OCI-LY1 (cell line): ENCODE measurements at regions not wholly inside any gene's neighbourhood (a gene's known extent, or its start where the extent isn't known, plus 50 kb on each side); places are given as distances from the start of the nearest gene placed in this dataset.

ENCODE experiments used
- H2AFZ ChIP-seq: fragments of 200-600 bp; sonication (generic), shearing (Covaris generic); 2 replicates; pipeline ENCODE4 v1.6.0; 2014; ENCODE audit warnings: antibody characterized with exemption, mild to moderate bottlenecking, low read length
- H3F3A ChIP-seq: fragments of 200-600 bp; sonication (generic), shearing (Covaris generic); 2 replicates; pipeline ENCODE4 v1.6.0; 2014; ENCODE audit warnings: mild to moderate bottlenecking, antibody characterized with exemption, low read length, moderate library complexity; ENCODE audit not compliant: insufficient read depth
- H3K27ac ChIP-seq: fragments of 200-600 bp; sonication (generic); 2 replicates; pipeline ENCODE4 v1.5.1; 2014; ENCODE audit warnings: low read length, mixed run types, mild to moderate bottlenecking, low read depth; ENCODE audit not compliant: poor library complexity, severe bottlenecking
- H3K27me3 ChIP-seq: fragments of 200-600 bp; sonication (generic); 2 replicates; pipeline ENCODE4 v1.6.0; 2014; ENCODE audit warnings: antibody characterized with exemption, mild to moderate bottlenecking, low read length, moderate library complexity; ENCODE audit not compliant: insufficient read depth
- H3K36me3 ChIP-seq: fragments of 200-600 bp; sonication (generic); 2 replicates; pipeline ENCODE4 v1.6.1; 2014; ENCODE audit warnings: mild to moderate bottlenecking, antibody characterized with exemption, low read length, moderate library complexity, mixed read lengths; ENCODE audit not compliant: insufficient read depth
- H3K4me1 ChIP-seq: fragments of 200-600 bp; sonication (generic); 2 replicates; pipeline ENCODE4 v1.5.1; 2014; ENCODE audit warnings: mild to moderate bottlenecking, low read length, moderate library complexity; ENCODE audit not compliant: insufficient read depth, severe bottlenecking
- H3K4me2 ChIP-seq: fragments of 200-600 bp; sonication (generic), shearing (Covaris generic); 2 replicates; pipeline ENCODE4 v1.6.1; 2014; ENCODE audit warnings: low read length
- H3K4me3 ChIP-seq: fragments of 200-600 bp; sonication (generic); 2 replicates; pipeline ENCODE4 v1.5.1; 2014; ENCODE audit warnings: low read length, low read depth, mild to moderate bottlenecking, mixed read lengths; ENCODE audit not compliant: poor library complexity, severe bottlenecking
- H3K79me2 ChIP-seq: fragments of 200-600 bp; shearing (Covaris generic); 2 replicates; pipeline ENCODE4 v1.6.1; 2016; ENCODE audit warnings: mixed run types, low read length, mixed read lengths; ENCODE audit not compliant: insufficient read depth
- H3K9ac ChIP-seq: fragments of 200-600 bp; sonication (generic), shearing (Covaris generic); 2 replicates; pipeline ENCODE4 v1.6.1; 2014; ENCODE audit warnings: mild to moderate bottlenecking, low read length, mixed read lengths
- H3K9me2 ChIP-seq: fragments of 200-600 bp; sonication (generic), shearing (Covaris generic); 2 replicates; pipeline ENCODE4 v1.6.1; 2014; ENCODE audit warnings: low read depth, mild to moderate bottlenecking, low read length, mixed read lengths
- H3K9me3 ChIP-seq: fragments of 200-600 bp; shearing (Covaris generic); 2 replicates; pipeline ENCODE4 v1.6.1; 2014; ENCODE audit warnings: low read length, mixed read lengths
- H4K20me1 ChIP-seq: fragments of 200-600 bp; sonication (generic), shearing (Covaris generic); 2 replicates; pipeline ENCODE4 v1.6.0; 2016; ENCODE audit warnings: mild to moderate bottlenecking, low read length; ENCODE audit not compliant: insufficient read depth
- EZH2 ChIP-seq: fragments of 200-600 bp; sonication (generic), shearing (Covaris generic); IDR thresholded peaks from 2 replicates; pipeline ENCODE4 v1.8.0; 2017; ENCODE audit warnings: borderline replicate concordance, mixed run types, mild to moderate bottlenecking, antibody characterized with exemption, low read length, moderate library complexity, mixed read lengths
- TF ChIP-seq, protein P1 (sequence below): fragments of 200-600 bp; sonication (generic), shearing (Covaris generic); IDR thresholded peaks from 2 replicates; pipeline ENCODE4 v1.5.1; 2017; ENCODE audit warnings: mild to moderate bottlenecking, antibody characterized with exemption, low read length, moderate library complexity, mixed read lengths

DNA sequence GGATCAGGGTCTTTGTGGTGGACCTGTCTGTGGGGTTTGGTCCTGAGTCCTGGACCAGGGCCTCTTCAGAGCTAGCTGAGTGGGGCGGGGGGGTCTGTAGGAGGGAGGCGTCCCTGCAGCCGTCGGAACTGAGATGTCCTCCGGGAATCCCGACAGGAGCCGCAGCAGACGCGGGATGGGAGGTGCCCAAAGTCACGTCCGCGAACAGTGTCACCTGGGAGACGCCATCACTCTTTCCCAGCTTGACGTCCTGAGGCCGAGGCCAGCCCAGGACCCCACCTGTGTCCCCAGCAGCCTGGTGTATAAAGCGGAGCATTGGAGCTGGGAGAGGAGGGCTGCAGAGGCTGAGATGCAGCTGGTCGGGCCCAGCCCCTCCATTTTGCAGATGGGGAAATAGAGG lies 1234.7 kb downstream of the BRD1 start:
- H3F3A ChIP-seq: no peaks in the 10 kb centered on the region
- TF ChIP-seq EZH2: no peak
- TF ChIP-seq, protein P1, sequence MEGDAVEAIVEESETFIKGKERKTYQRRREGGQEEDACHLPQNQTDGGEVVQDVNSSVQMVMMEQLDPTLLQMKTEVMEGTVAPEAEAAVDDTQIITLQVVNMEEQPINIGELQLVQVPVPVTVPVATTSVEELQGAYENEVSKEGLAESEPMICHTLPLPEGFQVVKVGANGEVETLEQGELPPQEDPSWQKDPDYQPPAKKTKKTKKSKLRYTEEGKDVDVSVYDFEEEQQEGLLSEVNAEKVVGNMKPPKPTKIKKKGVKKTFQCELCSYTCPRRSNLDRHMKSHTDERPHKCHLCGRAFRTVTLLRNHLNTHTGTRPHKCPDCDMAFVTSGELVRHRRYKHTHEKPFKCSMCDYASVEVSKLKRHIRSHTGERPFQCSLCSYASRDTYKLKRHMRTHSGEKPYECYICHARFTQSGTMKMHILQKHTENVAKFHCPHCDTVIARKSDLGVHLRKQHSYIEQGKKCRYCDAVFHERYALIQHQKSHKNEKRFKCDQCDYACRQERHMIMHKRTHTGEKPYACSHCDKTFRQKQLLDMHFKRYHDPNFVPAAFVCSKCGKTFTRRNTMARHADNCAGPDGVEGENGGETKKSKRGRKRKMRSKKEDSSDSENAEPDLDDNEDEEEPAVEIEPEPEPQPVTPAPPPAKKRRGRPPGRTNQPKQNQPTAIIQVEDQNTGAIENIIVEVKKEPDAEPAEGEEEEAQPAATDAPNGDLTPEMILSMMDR: no peak
- H3K27ac ChIP-seq: no peak overlapping the region
- H3K79me2 ChIP-seq: no peaks in the 10 kb centered on the region
- no peak overlapping the region for H2AFZ ChIP-seq
- H3K27me3 ChIP-seq: no peaks in the 10 kb centered on the region
- H3K4me3 ChIP-seq: no peak overlapping the region
- no peaks in the 10 kb centered on the region for H3K36me3 ChIP-seq
- H3K4me2 ChIP-seq: no peak overlapping the region
- H3K9me2 ChIP-seq: no peaks in the 10 kb centered on the region
- H3K4me1 ChIP-seq: no peaks in the 10 kb centered on the region
- no peaks in the 10 kb centered on the region for H4K20me1 ChIP-seq
- no peak overlapping the region for H3K9ac ChIP-seq
- H3K9me3 ChIP-seq: no peaks in the 10 kb centered on the region

DNA sequence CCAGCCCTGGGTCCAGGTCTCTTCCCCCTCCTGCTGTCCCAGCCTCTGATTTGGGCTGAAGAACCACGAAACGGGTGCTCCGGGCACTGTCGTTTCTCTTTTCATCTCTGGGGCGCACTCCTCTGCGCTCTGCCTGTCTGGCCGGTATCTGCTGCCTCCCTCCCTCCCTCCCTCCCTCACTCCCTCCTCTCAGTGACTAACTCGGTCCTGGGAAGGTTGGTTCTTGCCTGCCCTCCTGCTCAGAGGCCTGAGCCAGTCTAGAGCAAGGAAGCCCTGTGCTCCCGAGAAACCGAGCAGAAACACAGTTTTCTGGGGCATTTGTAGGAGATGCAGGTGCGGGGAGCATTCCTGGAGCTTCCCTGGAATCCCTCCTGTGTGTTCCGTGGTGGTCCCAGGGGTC lies 1235.2 kb downstream of the BRD1 start:
- no peaks in the 10 kb centered on the region for H3K9me3 ChIP-seq
- H3K9ac ChIP-seq: no peak overlapping the region
- no peak for TF ChIP-seq EZH2
- TF ChIP-seq, protein P1: no peak
- no peaks in the 10 kb centered on the region for H3K27me3 ChIP-seq
- H2AFZ ChIP-seq: no peak overlapping the region
- no peaks in the 10 kb centered on the region for H3K4me1 ChIP-seq
- no peak overlapping the region for H3K27ac ChIP-seq
- no peaks in the 10 kb centered on the region for H3K9me2 ChIP-seq
- no peaks in the 10 kb centered on the region for H3F3A ChIP-seq
- H4K20me1 ChIP-seq: no peaks in the 10 kb centered on the region
- no peaks in the 10 kb centered on the region for H3K36me3 ChIP-seq
- no peak overlapping the region for H3K4me3 ChIP-seq
- H3K4me2 ChIP-seq: no peak overlapping the region
- no peaks in the 10 kb centered on the region for H3K79me2 ChIP-seq

DNA sequence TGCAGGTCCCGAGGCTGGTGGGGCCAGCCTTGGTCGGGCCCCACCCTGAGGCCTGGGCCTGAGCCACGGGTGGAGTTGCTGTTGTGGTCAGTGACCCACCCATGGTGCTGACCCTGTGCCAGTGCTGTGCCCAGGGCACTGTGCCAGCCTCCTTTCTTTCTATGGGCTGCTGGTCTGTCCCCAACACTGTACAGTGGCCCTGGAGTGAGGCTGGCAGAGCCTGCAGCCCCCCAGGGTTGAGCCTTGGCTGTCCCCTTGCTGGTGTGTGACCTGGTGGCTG lies 1235.7 kb downstream of the BRD1 start:
- H3K4me3 ChIP-seq: no peak overlapping the region
- H3K9me2 ChIP-seq: no peaks in the 10 kb centered on the region
- H3K79me2 ChIP-seq: no peaks in the 10 kb centered on the region
- no peaks in the 10 kb centered on the region for H3K36me3 ChIP-seq
- no peaks in the 10 kb centered on the region for H3F3A ChIP-seq
- no peak overlapping the region for H3K27ac ChIP-seq
- H3K9ac ChIP-seq: no peak overlapping the region
- TF ChIP-seq, protein P1: no peak
- no peak for TF ChIP-seq EZH2
- H3K9me3 ChIP-seq: no peaks in the 10 kb centered on the region
- H3K4me1 ChIP-seq: no peaks in the 10 kb centered on the region
- no peaks in the 10 kb centered on the region for H3K27me3 ChIP-seq
- H2AFZ ChIP-seq: no peak overlapping the region
- H3K4me2 ChIP-seq: no peak overlapping the region
- H4K20me1 ChIP-seq: no peaks in the 10 kb centered on the region
